NCI-H82 treated with DMSO at 0.1 percent for 48 hours (cell line): ENCODE measurements at regions not wholly inside any gene's neighbourhood (a gene's known extent, or its start where the extent isn't known, plus 50 kb on each side); places are given as distances from the start of the nearest gene placed in this dataset.
"Not testable (repeated sequence)": the region's sequence is repeated elsewhere in the genome, so short reads cannot be mapped to it uniquely, and the experiment has no call there.

Experiments used
- DNase-seq: peaks from one replicate; lab custom pipeline; 2025; ENCODE audit not compliant: unreplicated experiment; lab: John Stamatoyannopoulos, UW

- no peak for DNase-seq
Measured at GRCh38 chr9:135271425-135271824, 184.0 kb downstream of the OLFM1 start.

GRCh38 chr9:135272608-135273007 lies 185.1 kb downstream of the OLFM1 start:
- no peak for DNase-seq

- DNase-seq, result peak; percentile 60
Measured at GRCh38 chr9:135273008-135273407, 185.5 kb downstream of the OLFM1 start.

DNA sequence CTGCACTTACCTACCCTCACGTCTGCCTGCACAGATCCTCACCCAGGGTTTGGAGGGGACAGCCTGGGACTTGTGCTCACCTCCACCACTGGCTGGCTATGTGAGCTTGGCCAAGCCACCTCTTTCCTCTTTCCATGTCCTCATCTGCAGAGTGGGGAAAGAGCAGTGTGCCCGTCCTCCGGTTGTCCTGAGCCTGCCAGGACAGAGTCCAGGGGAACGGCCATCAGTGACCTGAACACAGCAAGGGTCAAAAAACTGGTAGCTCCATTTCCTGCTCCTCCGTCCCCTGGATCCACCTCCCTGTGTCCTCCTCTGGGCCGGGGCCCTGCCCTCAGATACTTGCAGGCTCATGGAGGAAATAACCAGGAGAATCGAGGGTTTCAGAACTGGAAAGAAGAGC lies 187.7 kb downstream of the OLFM1 start:
- DNase-seq, result no peak

DNA sequence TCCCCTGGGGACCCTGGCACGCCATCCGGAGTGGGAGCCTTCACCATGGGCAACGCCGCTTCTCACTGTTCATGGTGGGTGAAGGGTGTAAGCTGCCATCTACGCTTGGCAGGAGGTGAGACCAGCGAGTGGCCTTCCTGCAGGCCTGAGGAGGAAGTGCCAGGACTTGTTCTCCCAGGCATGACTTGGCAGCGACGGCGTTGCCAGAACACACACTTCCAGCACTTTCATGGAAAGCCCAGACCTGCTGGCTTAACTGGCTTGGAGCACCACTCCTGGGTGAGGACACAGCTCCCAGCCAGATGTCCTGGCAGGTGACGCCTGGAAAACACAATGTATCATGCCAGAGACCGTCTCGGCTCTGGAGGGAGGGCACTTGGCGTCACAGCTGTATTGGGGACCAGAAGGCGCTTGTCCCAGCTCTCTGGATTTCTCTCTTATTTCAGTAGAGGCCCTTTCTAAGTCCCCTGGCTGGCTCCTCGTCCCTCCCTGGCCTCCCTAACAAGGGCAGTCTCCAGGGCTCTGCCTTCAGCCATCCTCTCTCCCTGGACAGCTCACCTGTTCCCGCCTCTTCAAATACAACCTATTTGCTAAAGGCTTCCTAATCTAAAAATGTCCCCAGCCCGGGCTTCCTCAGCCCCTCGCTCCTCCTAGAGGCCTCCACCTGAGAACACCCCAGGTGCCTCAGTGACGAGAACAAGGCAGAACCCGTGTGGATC lies 188.3 kb downstream of the OLFM1 start:
- no peak for DNase-seq

DNA sequence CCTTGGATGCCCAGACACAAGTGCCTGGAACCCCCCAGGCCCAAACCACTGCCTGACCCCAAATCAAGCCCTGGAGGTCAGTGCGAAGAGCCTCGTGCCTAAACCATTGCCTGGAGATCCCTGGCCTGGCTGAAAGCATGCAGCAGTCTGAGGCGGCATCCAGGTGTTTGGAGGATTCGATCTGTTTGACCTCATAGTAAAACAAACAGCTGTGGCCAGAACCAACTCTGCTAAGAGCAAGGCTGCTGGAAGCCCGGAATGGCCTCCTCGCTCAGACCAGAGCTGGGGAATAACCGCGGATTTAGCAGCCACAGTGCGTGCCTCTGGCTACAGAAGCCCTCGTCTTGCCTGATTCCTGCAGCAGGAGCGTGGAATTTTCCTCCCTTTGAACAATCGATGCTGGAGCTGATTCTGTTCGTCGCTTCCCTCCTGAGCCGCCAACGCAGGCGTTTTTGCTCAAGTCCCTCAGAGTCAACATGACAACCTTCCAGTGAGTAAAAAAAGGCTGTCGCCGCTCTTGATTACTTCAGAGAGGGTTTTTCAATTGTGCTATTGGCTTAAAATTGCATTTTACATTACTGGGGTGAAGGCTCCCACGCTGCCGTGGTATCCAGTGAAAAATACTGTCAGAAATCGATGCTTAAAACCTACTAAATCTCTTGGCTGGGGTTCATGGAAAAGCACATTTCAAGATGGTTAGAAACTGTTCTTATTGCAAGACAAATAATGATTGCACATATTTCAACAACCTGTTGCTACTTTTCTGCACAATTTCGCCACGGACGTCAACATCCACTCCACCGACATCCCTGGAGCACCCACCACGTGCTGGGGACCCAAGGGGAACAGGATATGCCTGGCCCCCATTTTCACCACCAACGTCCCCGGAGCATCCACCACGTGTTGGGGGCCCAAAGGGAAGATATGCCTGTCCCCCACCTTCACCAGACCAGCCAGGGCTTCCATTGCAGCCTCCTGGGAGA lies 190.0 kb downstream of the OLFM1 start:
- DNase-seq, result no peak

DNA sequence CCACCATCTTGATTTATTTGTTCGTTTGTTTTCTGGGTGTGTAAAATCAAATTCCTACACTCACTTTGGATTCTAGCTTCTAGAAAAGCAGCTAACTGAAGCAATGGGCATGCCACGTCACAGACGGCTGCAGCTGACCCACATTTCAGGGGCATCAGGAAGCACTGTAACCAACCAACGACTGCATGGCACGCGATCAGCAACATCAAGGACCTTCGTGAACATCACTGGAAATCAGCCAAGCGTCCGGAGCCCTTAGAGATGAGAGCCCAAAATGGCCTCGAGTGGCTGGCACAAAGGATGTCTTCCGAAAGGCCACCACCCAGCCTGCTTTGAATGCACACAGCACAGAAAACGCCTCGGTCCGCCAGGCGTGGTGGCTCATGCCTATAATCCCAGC lies 191.1 kb downstream of the OLFM1 start:
- DNase-seq, result no peak

DNA sequence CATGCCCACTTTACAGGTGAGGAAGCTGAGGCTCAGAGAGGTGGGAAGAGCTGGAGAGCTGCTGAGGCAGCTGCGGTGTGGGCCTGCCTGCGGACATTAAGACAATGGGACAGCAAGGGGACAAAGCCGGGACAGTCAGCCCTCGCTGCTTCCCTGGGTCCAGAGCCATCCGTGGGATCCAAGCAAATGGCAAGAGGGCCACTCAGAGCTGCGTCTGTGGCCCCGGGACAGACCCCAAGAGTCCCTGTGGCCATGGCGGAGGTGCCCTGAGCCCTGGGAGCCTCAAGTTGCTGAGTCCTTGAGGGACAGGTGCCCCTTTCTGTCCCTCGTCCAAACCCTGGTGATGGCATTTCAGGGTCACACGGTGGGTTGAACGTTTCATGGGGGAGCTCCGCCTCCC lies 191.9 kb downstream of the OLFM1 start:
- no peak for DNase-seq

DNA sequence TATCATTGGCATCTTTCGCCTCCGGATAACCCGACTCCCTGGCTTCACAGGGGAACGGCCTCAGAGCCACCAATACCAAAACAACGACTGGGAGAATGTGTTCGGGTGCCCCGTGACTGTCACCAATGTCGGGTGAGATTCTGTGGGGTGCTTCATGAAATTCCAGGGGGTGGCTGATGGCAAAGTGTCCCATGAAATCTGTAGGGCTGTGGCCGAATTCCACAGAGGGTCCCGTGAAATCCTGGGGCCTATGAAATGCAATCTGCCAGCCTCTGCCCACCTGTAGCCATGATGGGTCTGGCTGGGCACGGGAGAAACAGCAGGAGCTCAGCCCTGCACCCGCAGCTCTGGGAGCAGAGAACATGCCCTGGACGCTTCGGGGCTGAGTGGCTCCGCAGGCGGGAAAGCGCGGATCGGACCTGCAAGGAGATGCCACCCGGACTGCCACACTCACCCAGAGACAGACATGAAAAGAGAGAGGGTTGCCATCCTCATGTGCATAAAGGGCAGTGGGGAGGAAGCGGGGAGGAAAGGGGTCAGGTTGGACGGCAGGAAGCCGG lies 192.4 kb downstream of the OLFM1 start:
- no peak for DNase-seq

GRCh38 chr9:135280666-135281065 lies 193.2 kb downstream of the OLFM1 start:
- no peak for DNase-seq

DNA sequence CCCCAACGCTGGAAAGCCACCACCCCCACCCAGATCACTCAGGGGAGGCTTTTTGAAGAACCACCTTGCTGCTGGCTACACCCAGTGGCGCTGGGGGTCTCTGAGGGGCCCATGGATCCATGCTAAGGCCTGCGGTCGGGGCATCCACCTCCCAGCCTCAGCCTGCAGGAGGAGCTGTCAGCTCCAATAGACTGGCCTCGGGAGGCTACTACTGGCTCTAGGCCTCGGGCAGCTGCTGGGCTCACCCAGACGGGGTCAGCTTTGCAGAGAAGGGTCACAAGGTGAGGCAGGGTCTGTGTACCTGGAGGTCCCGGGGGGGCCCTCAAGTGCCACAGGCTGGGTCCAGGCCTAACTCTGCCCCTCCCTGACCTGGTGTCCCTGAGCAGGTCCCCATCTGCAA lies 193.7 kb downstream of the OLFM1 start:
- DNase-seq, result no peak

- DNase-seq, result no peak
Measured at GRCh38 chr9:135281791-135282737, 194.6 kb downstream of the OLFM1 start.

DNA sequence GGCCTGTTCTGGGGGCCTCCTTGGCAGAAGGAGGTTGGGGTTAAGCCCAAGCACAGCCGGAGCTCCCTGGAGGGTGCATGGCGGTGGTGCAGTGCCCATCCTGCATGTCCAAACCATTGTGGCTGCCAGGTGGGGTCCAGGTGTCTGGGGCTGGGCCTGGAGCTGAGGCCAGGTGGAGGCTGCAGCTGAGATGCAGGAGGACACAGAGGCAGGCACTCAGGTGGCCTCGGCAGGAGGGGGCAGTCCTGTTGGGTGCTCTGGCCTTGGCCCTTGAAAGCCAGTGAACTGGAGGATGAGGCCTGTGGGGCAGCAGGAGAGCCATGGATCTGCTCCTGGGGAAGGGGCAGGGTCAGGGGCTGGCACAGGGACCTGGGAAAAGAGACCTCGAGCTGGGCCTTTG lies 195.3 kb downstream of the OLFM1 start:
- no peak for DNase-seq

DNA sequence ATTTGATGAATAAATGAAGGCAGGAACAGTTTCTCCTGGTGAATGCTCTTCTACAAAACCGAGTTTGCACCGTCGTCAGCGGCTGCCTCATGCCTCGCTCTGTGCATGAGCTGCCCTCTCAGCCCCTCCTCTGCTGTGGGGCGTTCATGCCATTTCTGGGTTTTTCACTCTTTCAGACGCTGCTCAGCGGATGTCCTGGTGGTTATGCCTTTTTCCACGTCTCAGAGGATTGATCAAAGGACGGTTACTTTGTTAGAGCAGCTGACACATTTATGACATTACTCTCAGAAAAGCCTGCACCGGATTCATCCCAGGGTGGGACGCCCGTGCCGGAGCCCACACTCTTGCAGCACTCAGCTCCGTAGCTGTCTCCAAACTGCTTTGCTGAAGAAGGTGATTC lies 195.9 kb upstream of the PPP1R26 start:
- DNase-seq, result no peak

GRCh38 chr9:135284386-135285134 lies 195.0 kb upstream of the PPP1R26 start:
- no peak for DNase-seq

GRCh38 chr9:135286187-135286925 lies 193.2 kb upstream of the PPP1R26 start:
- DNase-seq, result not testable (repeated sequence)

- no peak for DNase-seq
Measured at GRCh38 chr9:135286961-135287360, 192.6 kb upstream of the PPP1R26 start.

GRCh38 chr9:135287627-135288026 lies 192.0 kb upstream of the PPP1R26 start:
- DNase-seq, result no peak

DNA sequence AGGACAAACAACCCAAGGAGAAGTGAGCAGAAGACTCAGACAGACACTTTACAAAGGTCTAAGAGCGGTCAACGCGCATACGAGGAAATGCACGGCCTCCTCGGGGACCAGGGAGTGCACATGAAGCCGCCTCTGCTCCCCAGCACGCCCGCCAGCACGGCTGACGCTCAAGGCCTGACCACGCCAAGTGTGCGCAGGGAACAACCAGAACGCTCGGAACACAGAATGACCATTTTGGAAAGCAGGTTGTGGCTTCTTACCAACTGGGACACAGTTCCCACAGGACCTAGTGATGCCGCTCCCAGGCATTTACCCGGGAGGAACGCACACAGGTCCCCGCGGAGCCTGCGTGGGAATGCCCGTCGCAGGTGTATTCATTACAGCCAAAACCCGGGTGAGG lies 191.5 kb upstream of the PPP1R26 start:
- no peak for DNase-seq
